ENCODE measurements at regions not wholly inside any gene's neighbourhood (a gene's known extent, or its start where the extent isn't known, plus 50 kb on each side); places are given as distances from the start of the nearest gene placed in this dataset.
"Not testable (repeated sequence)": the region's sequence is repeated elsewhere in the genome, so short reads cannot be mapped to it uniquely, and the experiment has no call there.

- peaks cover 33% of the 10 kb centered on the region for H3K9me3 Mint-ChIP-seq (ENCODE audit: low read depth)
- no peak overlapping the region for H3K27ac Mint-ChIP-seq (ENCODE audit: unreplicated experiment)
- no peak overlapping the region for H3K4me3 Mint-ChIP-seq (ENCODE audit: unreplicated experiment)
- TF ChIP-seq CTCF (IDR thresholded peaks at IDR 0.05) = no peak
- H3K36me3 Mint-ChIP-seq (ENCODE audit: low read depth) = no peaks in the 10 kb centered on the region
- no peaks in the 10 kb centered on the region for H3K27me3 Mint-ChIP-seq (ENCODE audit: low read depth)
- DNase-seq (ENCODE audit: low spot score) = no peak
- no peaks in the 10 kb centered on the region for H3K4me1 Mint-ChIP-seq (ENCODE audit: low read depth)
These were observed 353.9 kb upstream of the CDH10 start for GRCh38 chr5:24998641-24999040.

- no peaks in the 10 kb centered on the region for H3K36me3 Mint-ChIP-seq (ENCODE audit: low read depth)
- H3K9me3 Mint-ChIP-seq (ENCODE audit: low read depth) = peaks cover 4% of the 10 kb centered on the region
- DNase-seq (ENCODE audit: low spot score) = no peak
- no peak overlapping the region for H3K27ac Mint-ChIP-seq (ENCODE audit: unreplicated experiment)
- no peaks in the 10 kb centered on the region for H3K27me3 Mint-ChIP-seq (ENCODE audit: low read depth)
- H3K4me1 Mint-ChIP-seq (ENCODE audit: low read depth) = no peaks in the 10 kb centered on the region
- no peak overlapping the region for H3K4me3 Mint-ChIP-seq (ENCODE audit: unreplicated experiment)
- TF ChIP-seq CTCF (IDR thresholded peaks at IDR 0.05) = no peak
These were observed 341.5 kb upstream of the CDH10 start for GRCh38 chr5:24986326-24986725.

- not testable (repeated sequence) for H3K27ac Mint-ChIP-seq (ENCODE audit: unreplicated experiment)
These were observed 333.8 kb upstream of the CDH10 start for GRCh38 chr5:24978552-24978951.

GRCh38 chr5:24963611-24964010 lies 318.8 kb upstream of the CDH10 start:
- Mint-ChIP-seq H3K36me3 (ENCODE audit: low read depth) (no peaks in the 10 kb centered on the region), H3K9me3 (ENCODE audit: low read depth) (peaks cover 7% of the 10 kb centered on the region)

More at GRCh38 chr5:24978552-24978951, 333.8 kb upstream of the CDH10 start:
- not testable (repeated sequence) for DNase-seq (ENCODE audit: low spot score); H3K4me1 Mint-ChIP-seq (ENCODE audit: low read depth); H3K4me3 Mint-ChIP-seq (ENCODE audit: unreplicated experiment); H3K9me3 Mint-ChIP-seq (ENCODE audit: low read depth); H3K27me3 Mint-ChIP-seq (ENCODE audit: low read depth); H3K36me3 Mint-ChIP-seq (ENCODE audit: low read depth)

GRCh38 chr5:24923400-24923799 lies 278.6 kb upstream of the CDH10 start:
- Mint-ChIP-seq H3K9me3 (ENCODE audit: low read depth) (peaks cover 2% of the 10 kb centered on the region), H3K4me1 (ENCODE audit: low read depth) (no peaks in the 10 kb centered on the region), H3K36me3 (ENCODE audit: low read depth) (no peaks in the 10 kb centered on the region), H3K4me3 (ENCODE audit: unreplicated experiment) (no peak overlapping the region), H3K27ac (ENCODE audit: unreplicated experiment) (no peak overlapping the region), H3K27me3 (ENCODE audit: low read depth) (no peaks in the 10 kb centered on the region)
- TF ChIP-seq CTCF (IDR thresholded peaks at IDR 0.05) = no peak
- DNase-seq (ENCODE audit: low spot score) = no peak

More at GRCh38 chr5:24963611-24964010, 318.8 kb upstream of the CDH10 start:
- no peak for TF ChIP-seq CTCF (IDR thresholded peaks at IDR 0.05)
- no peak for DNase-seq (ENCODE audit: low spot score)
- H3K4me3 Mint-ChIP-seq (ENCODE audit: unreplicated experiment) = no peak overlapping the region
- no peak overlapping the region for H3K27ac Mint-ChIP-seq (ENCODE audit: unreplicated experiment)
- H3K4me1 Mint-ChIP-seq (ENCODE audit: low read depth) = no peaks in the 10 kb centered on the region
- H3K27me3 Mint-ChIP-seq (ENCODE audit: low read depth) = no peaks in the 10 kb centered on the region

GRCh38 chr5:24918676-24919075 lies 273.9 kb upstream of the CDH10 start:
- DNase-seq (ENCODE audit: low spot score) = no peak
- TF ChIP-seq CTCF (IDR thresholded peaks at IDR 0.05) = no peak
- Mint-ChIP-seq H3K27ac (ENCODE audit: unreplicated experiment) (no peak overlapping the region), H3K4me1 (ENCODE audit: low read depth) (no peaks in the 10 kb centered on the region), H3K4me3 (ENCODE audit: unreplicated experiment) (no peak overlapping the region), H3K36me3 (ENCODE audit: low read depth) (no peaks in the 10 kb centered on the region), H3K27me3 (ENCODE audit: low read depth) (peaks cover 2% of the 10 kb centered on the region), H3K9me3 (ENCODE audit: low read depth) (no peaks in the 10 kb centered on the region)
